22Rv1 (cell line): ENCODE measurements at regions not wholly inside any gene's neighbourhood (a gene's known extent, or its start where the extent isn't known, plus 50 kb on each side); places are given as distances from the start of the nearest gene placed in this dataset.

Source experiments
- ZFX ChIP-seq: fragments of 450-650 bp; IDR thresholded peaks from 2 replicates; pipeline ENCODE4 v1.6.1; 2017; ENCODE audit warnings: antibody characterized with exemption, borderline replicate concordance
- TF ChIP-seq, protein P1 (sequence below): fragments of 450-650 bp; IDR thresholded peaks from 2 replicates; pipeline ENCODE4 v1.5.1; 2017; ENCODE audit warnings: mild to moderate bottlenecking

GRCh38 chr4:138697851-138698250 is 317.7 kb upstream of the NOCT start:
- TF ChIP-seq, protein P1, sequence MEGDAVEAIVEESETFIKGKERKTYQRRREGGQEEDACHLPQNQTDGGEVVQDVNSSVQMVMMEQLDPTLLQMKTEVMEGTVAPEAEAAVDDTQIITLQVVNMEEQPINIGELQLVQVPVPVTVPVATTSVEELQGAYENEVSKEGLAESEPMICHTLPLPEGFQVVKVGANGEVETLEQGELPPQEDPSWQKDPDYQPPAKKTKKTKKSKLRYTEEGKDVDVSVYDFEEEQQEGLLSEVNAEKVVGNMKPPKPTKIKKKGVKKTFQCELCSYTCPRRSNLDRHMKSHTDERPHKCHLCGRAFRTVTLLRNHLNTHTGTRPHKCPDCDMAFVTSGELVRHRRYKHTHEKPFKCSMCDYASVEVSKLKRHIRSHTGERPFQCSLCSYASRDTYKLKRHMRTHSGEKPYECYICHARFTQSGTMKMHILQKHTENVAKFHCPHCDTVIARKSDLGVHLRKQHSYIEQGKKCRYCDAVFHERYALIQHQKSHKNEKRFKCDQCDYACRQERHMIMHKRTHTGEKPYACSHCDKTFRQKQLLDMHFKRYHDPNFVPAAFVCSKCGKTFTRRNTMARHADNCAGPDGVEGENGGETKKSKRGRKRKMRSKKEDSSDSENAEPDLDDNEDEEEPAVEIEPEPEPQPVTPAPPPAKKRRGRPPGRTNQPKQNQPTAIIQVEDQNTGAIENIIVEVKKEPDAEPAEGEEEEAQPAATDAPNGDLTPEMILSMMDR, result no peak
- no peak for TF ChIP-seq ZFX
